ENCODE measurements at regions not wholly inside any gene's neighbourhood (a gene's known extent, or its start where the extent isn't known, plus 50 kb on each side); places are given as distances from the start of the nearest gene placed in this dataset.

DNA sequence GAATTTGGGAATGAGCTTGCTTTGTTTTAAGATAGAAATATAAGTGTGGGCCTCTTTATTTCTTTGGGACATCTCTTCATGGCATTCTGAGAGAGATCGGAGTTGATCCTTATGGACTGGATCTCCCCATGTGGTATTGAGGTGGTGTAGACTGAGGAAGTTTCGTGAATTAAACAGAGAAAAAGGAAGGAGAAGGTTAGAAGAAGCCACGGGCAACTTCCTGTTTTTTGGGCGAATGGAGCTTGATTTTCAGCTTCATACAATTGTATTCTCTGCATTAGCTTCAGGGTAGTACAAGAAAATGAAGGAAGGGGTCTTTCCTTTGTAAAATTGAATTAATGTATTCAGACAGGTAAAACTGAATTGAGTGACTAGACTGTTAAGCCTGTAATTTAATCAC is 70.5 kb upstream of the HMHB1 start:
- DNase-seq: no peak
- Histone ChIP-seq H3K9me3 (ENCODE audit: control insufficient read depth, low read depth, low read length) (no peaks in the 10 kb centered on the region), H2BK120ac (ENCODE audit: low read depth, low read length, poor library complexity, severe bottlenecking) (no peak overlapping the region), H3K27ac (ENCODE audit: insufficient read length, low read depth, low read length) (no peak overlapping the region), H4K91ac (ENCODE audit: insufficient read length, low read depth, low read length) (no peak overlapping the region), H3K23ac (ENCODE audit: insufficient read length, low read depth, low read length) (no peak overlapping the region), H3K23me2 (ENCODE audit: insufficient read length, low read depth, low read length, poor library complexity, severe bottlenecking) (no peaks in the 10 kb centered on the region), H3T11ph (ENCODE audit: low read length) (no peak overlapping the region), H3K56ac (ENCODE audit: insufficient read length, low read depth, low read length) (no peak overlapping the region), H2AK5ac (ENCODE audit: insufficient read length, low read length) (no peak overlapping the region), H4K20me1 (ENCODE audit: control insufficient read depth, insufficient read depth, insufficient read length) (no peaks in the 10 kb centered on the region), H3K4ac (ENCODE audit: low read depth, low read length) (no peak overlapping the region), H2BK20ac (ENCODE audit: low read depth, low read length, poor library complexity, severe bottlenecking) (no peak overlapping the region), H4K8ac (replicated peaks; ENCODE audit: insufficient read length, low read depth, low read length) (no peak overlapping the region), H2BK5ac (ENCODE audit: insufficient read length, low read length) (no peak overlapping the region), H3K9ac (ENCODE audit: extremely low read depth, insufficient read length, low read length) (no peak overlapping the region), H3K14ac (ENCODE audit: insufficient read depth, low read length) (no peak overlapping the region), H3K18ac (ENCODE audit: insufficient read length, low read depth, low read length) (no peak overlapping the region), H3K4me1 (ENCODE audit: insufficient read depth, low read length) (peaks cover 3% of the 10 kb centered on the region), H2BK15ac (ENCODE audit: low read depth, low read length) (no peak overlapping the region), H3K27me3 (ENCODE audit: insufficient read depth, low read length) (no peaks in the 10 kb centered on the region), H2BK12ac (ENCODE audit: insufficient read length, low read depth, low read length) (no peak overlapping the region), H3K79me2 (ENCODE audit: insufficient read depth, low read length) (no peaks in the 10 kb centered on the region), H3K4me2 (ENCODE audit: insufficient read depth, insufficient read length, low read length) (no peak overlapping the region), H4K5ac (ENCODE audit: insufficient read length, low read depth, low read length) (no peak overlapping the region), H2AFZ (ENCODE audit: low read length) (no peak overlapping the region), H3K79me1 (ENCODE audit: insufficient read depth, low read depth, low read length, poor library complexity, severe bottlenecking) (no peaks in the 10 kb centered on the region)
- no peak overlapping the region for H3K27ac Mint-ChIP-seq
- H3K4me3 Mint-ChIP-seq: no peak overlapping the region
- no peaks in the 10 kb centered on the region for H3K9me3 Mint-ChIP-seq
- TF ChIP-seq, protein P1, sequence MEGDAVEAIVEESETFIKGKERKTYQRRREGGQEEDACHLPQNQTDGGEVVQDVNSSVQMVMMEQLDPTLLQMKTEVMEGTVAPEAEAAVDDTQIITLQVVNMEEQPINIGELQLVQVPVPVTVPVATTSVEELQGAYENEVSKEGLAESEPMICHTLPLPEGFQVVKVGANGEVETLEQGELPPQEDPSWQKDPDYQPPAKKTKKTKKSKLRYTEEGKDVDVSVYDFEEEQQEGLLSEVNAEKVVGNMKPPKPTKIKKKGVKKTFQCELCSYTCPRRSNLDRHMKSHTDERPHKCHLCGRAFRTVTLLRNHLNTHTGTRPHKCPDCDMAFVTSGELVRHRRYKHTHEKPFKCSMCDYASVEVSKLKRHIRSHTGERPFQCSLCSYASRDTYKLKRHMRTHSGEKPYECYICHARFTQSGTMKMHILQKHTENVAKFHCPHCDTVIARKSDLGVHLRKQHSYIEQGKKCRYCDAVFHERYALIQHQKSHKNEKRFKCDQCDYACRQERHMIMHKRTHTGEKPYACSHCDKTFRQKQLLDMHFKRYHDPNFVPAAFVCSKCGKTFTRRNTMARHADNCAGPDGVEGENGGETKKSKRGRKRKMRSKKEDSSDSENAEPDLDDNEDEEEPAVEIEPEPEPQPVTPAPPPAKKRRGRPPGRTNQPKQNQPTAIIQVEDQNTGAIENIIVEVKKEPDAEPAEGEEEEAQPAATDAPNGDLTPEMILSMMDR (conservative IDR thresholded peaks at IDR 0.05): no peak
- H3K4me1 Mint-ChIP-seq: peaks cover 11 to 12% of the 10 kb centered on the region in 2 experiments
- H3K27me3 Mint-ChIP-seq (ENCODE audit: low read depth): no peaks in the 10 kb centered on the region
- H3K36me3 Mint-ChIP-seq (ENCODE audit: insufficient read depth in 1 of 3, low read depth in 3 of 3): no peaks in the 10 kb centered on the region
- WGBS (ENCODE audit: extremely low coverage, insufficient read length, low lambda C conversion rate): no CpG with 5 or more reads among the region's 4 CpGs

Measured in H9 (cell line).